Renal cortical epithelial cell (primary cell): ENCODE measurements at regions not wholly inside any gene's neighbourhood (a gene's known extent, or its start where the extent isn't known, plus 50 kb on each side); places are given as distances from the start of the nearest gene placed in this dataset.
"Not testable (repeated sequence)": the region's sequence is repeated elsewhere in the genome, so short reads cannot be mapped to it uniquely, and the experiment has no call there.

Experiments
- DNase-seq: peaks from one replicate; pipeline ENCODE4 v3.0.0-alpha.2; 2011; ENCODE audit warnings: low read depth

DNA sequence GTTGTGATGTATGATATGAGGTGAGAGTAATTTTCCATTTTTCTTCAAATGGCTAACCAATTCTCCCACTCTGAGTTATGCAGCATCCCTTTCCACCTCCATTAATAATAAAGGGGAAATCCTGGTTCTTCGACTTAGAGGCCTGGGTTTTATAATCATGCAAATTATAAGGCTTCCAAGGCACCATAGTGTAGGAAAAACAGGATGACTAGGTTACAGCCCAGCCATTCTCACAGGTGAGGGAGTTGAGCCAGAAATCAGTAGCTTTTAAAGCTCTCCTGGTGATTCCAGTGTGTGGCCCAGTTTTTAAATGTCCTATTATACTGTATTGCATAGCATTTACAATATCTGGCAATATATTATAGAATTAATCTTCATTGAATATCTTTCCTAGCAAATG lies 203.1 kb downstream of the ARHGEF9 start:
- no peak for DNase-seq

DNA sequence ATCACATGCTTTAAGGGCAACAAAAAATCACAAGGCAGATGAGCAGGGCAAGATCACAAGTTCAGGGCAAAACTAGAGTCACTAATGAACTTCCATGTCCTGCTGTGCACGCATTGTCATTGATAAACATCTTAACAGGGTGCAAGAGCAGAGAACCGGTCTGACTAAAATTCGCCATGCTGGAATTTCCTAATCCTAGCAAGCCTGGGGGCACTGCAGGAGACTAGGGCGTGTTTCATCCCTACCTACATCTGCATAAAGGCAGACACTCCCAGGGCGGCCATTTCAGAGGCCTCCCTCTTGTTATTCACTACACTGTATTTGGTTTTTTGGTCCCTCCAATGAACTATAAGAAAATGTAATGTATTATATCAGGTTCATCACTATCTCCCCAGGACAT lies 203.6 kb downstream of the ARHGEF9 start:
- DNase-seq = no peak

DNA sequence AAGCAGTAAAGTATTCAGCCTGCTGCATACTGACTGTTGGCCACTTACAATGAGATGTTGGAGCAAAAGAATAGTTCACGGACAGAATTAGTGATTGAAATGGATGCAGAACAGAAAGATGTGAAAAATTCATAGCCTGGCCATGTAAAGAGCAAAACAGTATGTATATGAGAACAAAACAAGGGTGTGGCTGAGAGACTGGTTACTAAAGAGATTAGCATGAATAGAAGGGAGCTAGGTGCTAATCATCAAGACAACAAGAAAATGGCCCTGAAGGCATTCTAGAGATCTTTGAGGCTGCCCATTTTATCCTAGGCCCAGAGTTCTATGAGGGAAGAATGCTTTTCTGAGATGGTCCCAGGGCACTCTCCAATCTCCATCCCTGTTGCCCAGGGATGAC lies 208.5 kb downstream of the ARHGEF9 start:
- DNase-seq = no peak

DNA sequence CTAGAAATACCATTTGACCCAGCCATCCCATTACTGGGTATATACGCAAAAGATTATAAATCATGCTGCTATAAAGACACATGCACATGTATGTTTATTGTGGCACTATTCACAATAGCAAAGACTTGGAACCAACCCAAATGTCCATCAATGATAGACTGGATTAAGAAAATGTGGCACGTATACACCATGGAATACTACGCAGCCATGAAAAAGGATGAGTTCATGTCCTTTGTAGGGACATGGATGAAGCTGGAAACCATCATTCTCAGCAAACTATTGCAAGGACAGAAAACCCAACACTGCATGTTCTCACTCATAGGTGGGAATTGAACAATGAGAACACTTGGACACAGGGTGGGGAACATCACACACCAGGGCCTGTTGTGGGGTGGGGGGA lies 209.3 kb downstream of the ARHGEF9 start:
- not testable (repeated sequence) for DNase-seq

DNA sequence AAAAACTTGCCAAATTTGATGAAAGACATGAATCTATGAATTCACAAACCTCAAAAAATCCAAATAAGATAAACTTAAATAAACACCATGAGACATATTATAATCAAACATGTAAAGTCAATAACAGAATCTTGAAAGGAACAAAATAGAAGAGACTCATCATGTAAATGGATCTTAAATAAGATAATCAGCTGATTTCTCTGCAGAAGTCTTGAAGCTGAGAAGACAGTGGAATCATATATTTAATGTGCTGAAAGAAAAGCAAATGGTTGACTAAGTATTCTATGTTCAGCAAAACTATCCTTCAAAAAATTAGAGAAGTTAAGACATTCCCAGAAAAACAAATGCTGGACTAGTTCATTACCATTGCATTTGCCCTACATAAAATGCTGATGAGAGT lies 215.7 kb upstream of the SPIN4 start:
- DNase-seq = no peak

DNA sequence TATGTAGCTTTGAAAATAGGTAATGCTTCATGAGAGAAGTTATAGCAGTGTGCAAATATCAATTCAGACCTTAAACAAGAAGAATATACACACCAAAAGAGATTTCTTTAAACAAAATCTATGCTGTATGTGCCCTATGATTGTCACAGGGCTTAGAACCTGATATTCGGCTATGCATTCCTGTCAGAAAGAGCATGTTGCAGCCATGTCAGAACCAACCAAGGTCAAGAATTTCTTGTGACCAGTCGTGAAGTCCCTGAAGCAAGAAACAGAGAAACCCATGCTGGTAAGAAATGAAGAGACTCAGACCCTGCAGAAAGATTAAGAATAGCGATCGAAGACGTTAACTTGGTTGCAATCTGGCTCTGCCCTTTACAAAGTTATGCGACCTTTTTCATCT lies 210.3 kb upstream of the SPIN4 start:
- DNase-seq = peak; percentile 1

DNA sequence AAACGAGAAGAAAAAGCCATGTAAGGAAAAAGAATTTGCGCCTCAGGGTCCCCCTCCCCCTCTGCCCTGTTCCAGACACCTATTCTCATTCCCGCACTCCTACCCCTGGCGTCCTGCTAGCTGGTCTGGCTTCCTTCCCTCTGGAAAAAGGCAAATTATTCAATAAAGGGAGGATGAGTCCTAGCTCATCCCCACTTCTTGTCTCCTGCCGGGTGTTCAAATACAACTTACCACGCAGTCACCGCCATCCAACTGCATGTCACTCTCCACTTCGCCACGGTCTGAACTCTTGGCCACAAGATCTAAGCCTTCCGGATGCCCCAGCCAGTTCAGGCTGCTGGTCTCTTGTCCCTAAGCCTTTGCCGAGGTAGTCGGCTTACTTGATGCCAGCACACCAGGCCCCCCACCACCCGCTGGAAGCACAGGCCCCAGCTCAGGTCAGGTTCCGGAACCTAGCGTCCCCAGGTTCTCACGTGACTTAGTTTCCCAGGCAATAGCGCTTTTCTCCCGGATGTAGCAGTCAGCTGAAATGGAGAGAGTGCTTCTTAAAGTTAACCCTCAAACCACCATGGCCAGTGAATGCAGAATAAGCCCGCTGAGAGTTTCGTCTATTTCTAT lies 209.6 kb upstream of the SPIN4 start:
- DNase-seq = peak; percentile 75

DNA sequence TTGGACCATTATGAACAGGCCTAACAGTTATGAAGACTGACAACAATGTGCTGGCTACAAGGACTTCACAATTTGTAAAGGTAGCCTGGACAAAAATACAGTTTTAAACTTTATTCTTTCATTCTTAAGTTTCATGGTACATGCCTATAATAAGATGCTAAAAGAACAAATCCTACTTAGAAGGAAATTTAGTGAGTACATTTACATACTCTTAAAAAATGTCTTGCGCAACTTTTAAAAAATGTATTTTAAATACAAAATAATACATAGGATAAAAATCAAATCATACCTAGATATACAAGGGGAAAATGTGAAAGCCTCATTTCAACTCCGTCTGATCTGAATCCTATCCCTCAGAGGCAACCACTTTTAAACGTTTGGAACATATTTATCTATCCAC lies 200.7 kb upstream of the SPIN4 start:
- DNase-seq = no peak

DNA sequence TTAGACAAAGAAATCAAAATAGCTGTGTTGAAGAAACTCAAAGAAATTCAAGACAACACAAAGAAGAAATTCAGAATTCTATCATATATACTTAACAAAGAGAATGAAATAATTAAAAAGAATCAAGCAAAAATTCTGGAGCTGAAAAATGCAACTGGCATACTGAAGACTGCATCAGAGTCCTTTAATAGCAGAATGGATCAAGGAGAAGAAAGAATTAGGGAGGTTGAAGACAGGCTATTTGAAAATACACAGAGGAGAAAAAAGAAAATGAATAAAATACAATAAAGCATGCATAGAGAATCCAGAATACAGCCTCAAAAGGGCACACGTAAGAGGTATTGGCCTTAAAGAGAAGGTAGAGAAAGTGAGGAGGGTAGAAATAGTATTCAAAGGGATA lies 179.5 kb upstream of the SPIN4 start:
- DNase-seq = no peak

DNA sequence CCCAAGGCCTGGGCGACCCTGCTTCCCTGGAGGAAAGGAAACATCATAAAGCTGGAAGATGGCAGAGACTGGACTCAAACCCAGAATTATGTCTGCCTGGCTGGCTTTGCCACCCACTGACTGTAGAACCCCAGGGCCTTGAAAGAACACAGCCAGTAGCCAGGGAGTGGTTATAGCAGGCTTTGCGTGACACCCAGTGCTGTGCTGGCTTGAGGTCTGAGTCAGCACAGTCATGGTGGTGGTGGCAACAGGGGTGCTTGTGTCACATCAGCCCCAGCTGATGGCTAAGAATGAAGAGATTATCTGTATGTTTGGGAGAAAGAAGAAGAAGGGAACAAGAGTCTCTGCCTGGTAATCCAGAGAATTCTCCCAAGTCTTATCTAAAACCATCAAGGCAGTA lies 178.8 kb upstream of the SPIN4 start:
- no peak for DNase-seq

DNA sequence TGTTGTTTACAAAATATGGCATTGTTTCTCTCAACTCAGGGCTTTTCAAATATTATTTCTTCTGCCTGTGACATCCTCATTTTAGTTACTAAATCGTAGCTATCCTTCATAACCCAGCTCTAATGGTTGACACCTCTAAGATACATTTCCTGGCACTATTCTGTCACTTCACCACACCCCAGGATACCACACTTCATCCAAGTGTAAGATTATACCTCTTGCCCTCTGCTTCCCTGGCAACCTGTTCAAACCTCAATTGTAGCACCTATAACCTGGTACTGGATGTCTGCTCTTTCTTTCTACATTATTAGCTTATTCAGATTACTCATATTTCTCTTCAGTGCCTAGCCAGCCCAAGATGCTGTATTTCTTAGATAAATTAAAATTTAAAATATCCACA lies 175.7 kb upstream of the SPIN4 start:
- DNase-seq = no peak

DNA sequence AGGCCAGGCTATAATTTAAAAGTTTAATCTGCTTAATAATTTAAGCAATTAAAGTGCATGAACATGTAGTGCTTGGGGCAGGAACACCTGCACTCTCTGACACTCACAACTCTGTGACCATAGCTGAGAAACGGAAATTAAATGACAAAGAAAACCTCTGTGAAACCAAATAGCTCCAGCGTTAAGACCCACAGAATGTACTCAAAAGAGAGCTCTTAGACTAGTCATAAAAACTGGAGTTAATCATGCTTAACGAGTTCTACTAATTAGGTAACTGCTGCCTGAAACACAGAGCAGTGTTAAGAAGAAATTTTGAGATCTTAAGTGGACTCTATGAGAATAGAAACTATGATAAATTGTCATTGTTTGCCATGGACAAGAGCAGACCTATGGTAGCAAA lies 174.4 kb upstream of the SPIN4 start:
- DNase-seq = peak; percentile 30

DNA sequence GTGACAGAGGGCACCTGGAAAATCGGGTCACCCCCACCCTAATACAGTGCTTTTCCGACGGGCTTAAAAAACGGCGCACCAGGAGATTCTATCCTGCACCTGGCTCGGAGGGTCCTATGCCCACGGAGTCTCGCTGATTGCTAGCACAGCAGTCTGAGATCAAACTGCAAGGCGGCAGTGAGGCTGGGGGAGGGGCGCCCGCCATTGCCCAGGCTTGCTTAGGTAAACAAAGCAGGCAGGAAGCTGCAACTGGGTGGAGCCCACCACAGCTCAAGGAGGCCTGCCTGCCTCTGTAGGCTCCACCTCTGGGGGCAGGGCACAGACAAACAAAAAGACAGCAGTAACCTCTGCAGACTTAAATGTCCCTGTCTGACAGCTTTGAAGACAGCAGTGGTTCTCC lies 168.2 kb upstream of the SPIN4 start:
- not testable (repeated sequence) for DNase-seq

DNA sequence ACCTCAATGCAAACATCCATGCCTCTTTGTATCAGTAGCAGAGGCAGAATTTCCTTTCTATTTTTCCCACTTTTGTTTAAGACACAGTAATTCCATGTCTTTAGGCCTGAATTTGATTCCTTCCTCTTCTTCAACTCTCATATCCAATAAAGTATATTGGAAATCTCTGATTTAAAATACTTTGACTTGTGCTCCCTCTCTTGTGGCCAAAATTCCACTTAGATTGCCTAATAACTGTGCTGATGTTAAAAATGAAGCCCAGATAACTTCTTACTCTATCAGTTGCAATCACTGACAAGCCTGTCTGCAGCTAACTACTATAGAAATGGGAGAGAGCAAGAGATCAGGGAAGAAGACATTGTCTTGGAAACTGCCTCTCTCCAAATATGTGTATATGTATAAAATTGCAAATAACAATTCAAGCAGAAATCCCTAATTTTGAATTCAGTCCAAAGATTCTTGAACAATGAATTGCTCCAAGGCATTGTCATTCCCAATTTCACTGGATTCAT lies 163.5 kb upstream of the SPIN4 start:
- DNase-seq = no peak

DNA sequence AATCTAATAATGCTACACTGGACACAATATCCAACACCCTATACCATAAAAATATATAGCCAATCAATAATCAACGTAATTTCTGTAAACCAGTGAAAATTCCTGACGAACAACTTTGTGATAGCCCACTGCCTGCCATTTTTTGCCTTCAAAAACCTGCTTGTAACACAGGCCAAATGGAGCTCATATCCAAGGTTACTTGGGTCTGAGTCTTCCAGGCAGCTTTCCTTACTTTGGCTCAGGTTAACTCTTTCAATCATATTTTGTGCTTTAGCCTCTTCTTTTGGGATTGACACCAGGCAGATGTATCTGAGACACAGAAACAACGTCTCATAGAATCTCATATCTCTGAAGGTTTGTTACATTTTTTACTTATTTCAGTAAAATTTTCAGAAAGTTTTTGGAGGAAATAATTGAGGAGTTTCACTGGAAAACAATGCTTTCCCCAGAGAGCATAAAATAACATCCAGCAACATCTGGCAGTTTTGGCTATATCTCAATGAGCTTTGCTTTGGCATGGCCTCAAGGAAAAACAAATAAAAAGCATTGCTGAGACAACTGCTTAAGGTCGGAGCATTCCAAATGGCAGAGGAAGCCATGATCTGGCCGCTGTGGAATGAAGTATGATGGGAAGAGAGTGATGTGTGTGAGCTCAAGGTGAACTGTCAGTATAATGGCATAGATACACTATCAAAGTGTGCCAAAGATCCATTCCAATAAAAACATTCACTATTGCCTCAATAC lies 162.9 kb upstream of the SPIN4 start:
- no peak for DNase-seq

DNA sequence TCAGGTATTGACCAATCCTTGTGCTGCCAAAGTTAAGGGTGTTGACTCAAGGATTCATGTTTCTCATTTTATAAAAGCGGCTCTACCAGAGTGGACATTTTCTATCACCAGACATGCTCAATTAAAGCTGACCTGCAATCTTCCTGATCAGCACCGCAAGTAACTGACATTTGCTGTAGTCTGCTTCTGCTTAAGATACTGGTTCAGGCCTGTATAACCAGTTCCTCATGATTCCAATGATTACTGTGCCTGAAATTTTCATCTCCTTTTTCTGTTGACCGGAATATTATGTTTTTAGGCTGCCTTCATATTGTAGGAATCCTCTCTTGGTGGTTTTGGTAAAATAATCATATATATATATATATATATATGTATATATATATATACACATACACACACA lies 160.2 kb upstream of the SPIN4 start:
- DNase-seq = no peak

DNA sequence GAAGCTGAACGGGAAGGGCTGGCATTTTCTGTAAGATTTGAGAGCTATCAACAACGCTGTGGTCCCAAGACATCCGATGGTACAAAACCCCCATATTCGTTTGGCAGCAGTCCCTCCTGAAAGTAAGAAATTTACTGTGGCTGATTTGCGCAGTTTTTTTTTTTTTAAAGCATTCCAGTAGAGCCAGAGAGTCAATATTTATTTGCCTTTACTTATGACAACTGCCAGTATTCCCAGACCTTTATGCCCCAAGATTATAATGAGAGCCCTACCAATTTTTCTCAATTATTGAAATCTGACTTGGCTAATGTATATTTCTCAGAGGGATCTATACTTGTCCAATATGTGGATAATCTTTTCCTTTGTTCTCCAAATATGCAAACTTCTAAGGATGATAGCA lies 157.5 kb upstream of the SPIN4 start:
- no peak for DNase-seq

DNA sequence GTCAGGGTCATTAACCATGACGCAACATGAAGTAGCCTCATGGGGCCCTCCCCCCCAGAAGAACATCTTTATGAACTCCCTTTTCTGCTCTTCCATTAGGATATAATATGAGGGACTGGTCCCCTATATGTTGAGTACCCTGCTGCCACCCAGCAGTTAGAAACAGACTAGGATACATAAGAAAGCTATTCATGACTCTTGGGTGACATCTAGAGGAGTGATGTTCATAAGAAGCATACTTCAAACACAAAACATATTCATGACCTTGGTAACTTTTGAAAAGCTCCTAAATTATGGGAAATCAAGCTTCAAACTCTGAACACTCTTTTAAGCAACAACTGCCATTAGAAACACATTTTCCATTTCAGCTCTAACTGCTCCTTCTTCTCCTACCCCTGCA lies 155.2 kb upstream of the SPIN4 start:
- peak; percentile 34 for DNase-seq

DNA sequence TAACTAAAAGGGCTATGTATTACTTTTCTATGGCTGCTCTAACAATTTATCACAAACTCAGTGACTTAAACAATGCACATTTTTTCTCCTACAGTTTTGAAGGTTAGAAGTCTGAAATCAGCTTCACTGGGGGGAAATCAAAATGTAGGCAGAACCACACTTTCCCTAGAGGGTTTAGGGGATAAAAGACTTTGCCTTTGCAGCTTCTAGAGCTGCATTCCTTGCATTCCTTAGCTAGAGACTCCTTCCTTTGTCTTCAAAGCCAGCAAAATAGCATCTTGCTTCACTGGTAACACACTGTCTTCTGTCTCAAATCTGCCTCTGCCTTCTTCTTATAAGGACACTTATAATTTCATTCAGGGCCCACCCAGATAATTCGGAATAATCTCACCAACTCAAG lies 152.4 kb upstream of the SPIN4 start:
- peak; percentile 36 for DNase-seq

DNA sequence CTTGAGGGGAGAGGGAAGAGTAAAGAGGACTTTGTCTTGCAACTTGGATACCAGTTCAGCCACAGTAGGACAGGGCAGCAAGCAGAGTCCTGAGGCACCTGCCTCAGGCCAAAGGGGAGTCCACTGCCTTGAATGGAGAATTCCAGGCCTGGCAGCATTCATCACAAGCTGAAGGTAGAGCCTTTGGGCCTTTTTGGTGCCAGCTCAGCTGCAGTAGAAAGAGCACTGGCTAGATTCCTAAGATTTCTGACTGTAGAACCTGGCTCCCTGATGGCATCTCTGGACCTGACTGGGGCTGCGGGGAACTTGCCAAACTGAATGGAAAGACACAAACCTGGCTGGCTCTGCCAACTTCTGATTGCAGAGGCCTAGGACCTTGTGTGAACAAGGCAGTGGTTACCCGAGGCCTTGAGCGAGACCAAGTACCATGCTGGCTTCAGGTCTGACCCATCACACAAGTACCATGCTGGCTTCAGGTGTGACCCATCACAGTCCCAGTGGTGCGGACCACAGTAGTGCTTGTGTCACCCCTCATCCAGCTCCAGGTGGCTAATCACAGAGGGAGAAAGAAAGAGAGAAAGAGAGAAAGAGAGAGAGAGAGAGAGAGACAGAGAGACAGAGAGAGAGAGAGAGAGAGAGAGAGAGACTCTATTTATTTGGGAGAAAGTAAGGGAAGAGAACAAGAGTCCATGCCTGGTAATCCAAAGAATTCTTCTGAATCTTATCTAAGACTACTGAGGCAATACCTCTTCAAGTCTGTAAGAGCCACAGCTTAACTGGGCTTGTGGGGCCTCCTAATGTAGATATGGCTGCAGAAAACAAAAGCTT lies 137.6 kb upstream of the SPIN4 start:
- DNase-seq = no peak

DNA sequence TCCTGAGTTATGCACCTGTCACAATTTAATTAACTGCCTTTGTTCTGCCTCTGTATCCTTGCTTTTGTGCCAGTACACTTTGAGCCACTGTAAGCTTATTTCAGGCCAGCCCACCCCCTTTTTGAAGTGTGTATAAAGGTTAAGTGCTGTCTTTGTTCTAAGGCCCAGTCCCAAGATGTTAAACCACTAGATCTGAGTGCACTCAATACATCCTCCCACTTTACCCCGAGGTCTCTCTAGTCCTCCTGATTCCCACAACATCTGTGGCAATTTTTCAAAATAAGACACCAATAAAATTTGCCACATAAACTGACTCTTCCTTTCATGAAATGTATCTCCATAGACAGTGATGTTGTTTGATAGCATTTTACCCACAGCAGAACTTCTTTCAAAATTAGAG lies 124.1 kb upstream of the SPIN4 start:
- DNase-seq = no peak

DNA sequence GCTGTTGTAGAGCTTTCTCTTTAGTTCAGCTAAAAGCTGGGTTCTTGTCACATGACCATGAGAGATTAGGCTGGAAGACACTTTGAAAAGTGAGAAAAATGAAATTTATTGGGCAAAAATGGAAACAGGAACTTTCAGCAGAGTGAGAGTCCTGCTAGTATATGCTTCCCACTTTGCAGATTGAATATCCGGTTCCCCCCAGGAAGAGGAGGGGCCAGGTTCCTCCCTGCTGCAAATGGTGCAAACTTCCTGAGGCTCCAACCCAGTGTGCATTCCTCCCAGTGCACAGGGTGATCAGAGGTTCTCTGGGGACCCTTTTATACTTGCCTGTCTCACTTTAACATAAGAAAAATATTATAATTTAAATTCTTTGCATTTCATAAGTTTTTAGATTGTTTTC lies 119.9 kb upstream of the SPIN4 start:
- DNase-seq = no peak

DNA sequence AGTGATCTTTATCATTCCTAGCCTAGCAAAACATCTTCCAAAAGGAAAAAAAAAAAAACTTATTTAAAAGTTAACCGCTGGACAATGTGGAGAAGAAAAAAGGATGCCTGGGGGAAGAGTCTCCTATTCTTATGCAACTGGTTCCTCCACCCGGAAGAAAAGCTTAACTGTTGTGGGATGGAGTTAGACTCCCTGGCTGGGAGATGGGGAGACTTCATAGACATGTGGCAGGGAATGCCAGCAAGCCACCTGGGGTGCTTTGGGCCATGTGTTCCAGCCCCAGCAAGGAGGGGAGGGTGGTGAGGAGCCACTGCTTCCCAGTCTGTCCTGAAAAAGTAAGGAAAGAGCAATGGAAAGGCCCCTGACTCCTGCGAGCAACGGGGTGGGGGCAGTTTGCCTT lies 119.4 kb upstream of the SPIN4 start:
- no peak for DNase-seq
